Fibroblast of pulmonary artery (primary cell): ENCODE measurements at regions not wholly inside any gene's neighbourhood (a gene's known extent, or its start where the extent isn't known, plus 50 kb on each side); places are given as distances from the start of the nearest gene placed in this dataset.

Source experiments
- DNase-seq: peaks from one replicate; pipeline ENCODE4 v3.0.0-alpha.2; 2010; ENCODE audit warnings: low read depth
- H3K4me3 ChIP-seq: replicated peaks from 2 replicates; pipeline ENCODE4 v1.5.1; 2011; ENCODE audit warnings: low read depth, mild to moderate bottlenecking, control low read depth, low read length, moderate library complexity
- CTCF ChIP-seq: IDR thresholded peaks from 2 replicates; pipeline ENCODE4 v1.5.1; 2011; ENCODE audit warnings: mild to moderate bottlenecking, control low read depth, low read length, inconsistent platforms; ENCODE audit errors: missing control alignments

DNA sequence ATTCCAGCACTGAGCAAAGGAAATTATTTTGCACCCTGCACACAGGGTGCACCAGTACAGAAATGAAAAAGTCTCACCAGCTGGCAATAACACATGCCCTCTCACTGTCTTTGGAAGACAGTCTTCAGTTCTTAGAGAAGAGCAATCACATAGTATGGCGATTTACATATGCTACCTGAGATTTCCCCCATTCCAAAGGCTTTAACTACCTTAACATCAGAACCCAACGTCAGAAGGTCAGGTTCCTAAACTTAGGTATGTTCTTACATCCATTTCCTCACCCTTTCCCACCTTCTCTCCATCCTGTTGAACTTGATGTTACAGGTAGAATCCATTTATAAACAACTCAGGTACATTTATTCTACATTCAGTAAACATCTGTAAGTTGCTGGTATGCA lies 167.8 kb downstream of the PAWR start:
- no peak for DNase-seq
- TF ChIP-seq CTCF: no peak
- H3K4me3 ChIP-seq: no peak overlapping the region

DNA sequence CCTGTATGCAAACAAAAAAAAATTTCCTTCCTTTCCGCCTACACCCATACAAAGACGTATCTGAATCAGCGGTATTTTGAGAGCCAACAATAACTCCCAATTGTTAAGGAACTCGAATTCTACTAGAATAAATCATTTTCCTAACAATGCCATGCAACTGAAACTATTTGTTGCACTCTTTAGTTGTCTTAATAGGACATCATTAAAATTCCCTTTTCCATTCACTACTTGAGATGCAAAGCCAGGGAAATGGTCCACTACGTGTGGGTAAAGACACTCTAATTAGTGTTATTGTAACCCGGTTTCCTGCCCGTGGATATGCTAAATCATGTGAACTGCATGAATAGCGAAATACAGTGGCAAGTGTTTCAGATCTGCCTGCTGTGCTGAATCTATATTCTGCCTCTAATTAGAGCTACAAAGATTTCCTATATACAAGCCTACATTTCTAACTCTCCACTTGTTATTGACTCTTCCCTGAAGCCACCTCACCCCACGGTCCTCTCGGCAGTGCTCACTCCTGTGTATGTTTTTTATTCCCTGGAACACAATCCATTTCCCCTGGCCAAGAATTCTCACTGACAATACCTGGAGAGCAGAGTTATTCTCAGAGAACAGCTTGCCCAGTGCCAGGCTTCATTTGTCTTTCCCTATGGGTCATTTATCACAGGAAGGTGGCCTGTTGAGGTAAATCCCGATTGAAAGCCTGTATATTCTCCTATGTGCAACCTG lies 168.3 kb downstream of the PAWR start:
- no peak for DNase-seq
- no peak overlapping the region for H3K4me3 ChIP-seq
- TF ChIP-seq CTCF: no peak

DNA sequence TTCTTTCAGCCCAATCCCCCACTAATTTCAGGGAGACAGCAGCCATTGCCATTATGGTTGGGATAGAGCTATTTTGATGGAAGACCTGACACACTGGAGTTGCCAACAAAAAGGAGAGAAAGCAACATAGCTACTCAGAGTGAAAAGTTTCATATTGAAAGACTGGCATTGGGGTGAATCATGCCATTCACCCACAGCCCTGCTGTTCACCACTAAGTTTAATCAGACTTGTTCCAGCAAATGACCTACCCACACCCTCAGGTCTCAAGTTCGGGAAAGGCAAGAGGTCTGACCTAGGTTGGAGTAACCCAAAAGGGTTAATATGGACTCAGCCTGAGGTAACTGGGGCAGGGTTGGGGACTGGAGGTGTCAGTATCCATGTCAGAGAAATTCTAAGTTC lies 169.2 kb downstream of the PAWR start:
- TF ChIP-seq CTCF: no peak
- DNase-seq: no peak
- no peak overlapping the region for H3K4me3 ChIP-seq

- no peak for DNase-seq
- no peak for TF ChIP-seq CTCF
- no peak overlapping the region for H3K4me3 ChIP-seq
Observed at GRCh38 chr12:79517363-79517762, 173.4 kb downstream of the PAWR start.

GRCh38 chr12:79515530-79515935 lies 175.2 kb downstream of the PAWR start:
- H3K4me3 ChIP-seq: no peak overlapping the region
- no peak for DNase-seq
- no peak for TF ChIP-seq CTCF

DNA sequence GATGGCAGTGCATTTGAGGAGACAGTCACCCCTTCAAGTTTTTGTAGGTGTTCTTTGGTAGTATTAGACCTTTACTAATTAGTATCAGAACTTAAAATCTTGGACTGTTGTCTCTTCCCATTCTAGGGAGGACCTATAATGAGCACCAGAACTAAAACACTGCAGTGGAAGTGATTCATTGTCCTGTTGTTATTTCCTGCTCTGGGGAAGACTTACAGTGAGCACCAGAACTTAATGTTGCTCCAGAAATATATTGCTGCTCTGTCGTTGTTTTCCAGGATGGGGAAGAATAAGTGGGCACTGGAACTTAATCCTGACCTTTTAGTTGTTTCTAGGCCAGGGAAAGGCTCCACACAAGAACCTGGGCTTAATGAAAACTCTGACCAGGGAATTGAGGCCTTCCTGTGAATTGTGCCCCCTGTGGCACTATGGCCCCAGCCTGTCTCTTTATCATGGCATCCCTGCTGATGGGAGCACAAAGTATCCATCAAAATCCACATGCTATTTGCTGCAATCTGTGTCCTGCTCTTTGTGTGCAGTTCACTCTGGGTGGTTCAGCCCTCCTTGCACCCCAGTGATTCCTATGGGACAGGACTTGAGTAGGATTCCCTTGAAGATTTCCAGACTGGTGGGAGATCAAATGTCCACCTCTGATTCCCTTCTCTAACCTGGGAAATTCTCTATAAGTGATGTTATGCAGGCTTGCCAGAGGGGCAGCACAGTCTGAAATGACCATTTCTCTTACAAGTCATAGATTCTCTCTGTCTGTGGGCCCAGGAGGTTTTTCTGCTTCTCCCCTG lies 175.8 kb downstream of the PAWR start:
- no peak overlapping the region for H3K4me3 ChIP-seq
- TF ChIP-seq CTCF: no peak
- DNase-seq: peak; percentile 54

- TF ChIP-seq CTCF: no peak
- H3K4me3 ChIP-seq: no peak overlapping the region
- no peak for DNase-seq
Observed at GRCh38 chr12:79512068-79512467, 178.7 kb downstream of the PAWR start.
